ENCODE measurements at regions not wholly inside any gene's neighbourhood (a gene's known extent, or its start where the extent isn't known, plus 50 kb on each side); places are given as distances from the start of the nearest gene placed in this dataset.
"Not testable (repeated sequence)": the region's sequence is repeated elsewhere in the genome, so short reads cannot be mapped to it uniquely, and the experiment has no call there.

GRCh38 chrX:155819966-155820491 is 61.1 kb upstream of the VAMP7 start:
- Histone ChIP-seq H3K27me3 (ENCODE audit: control insufficient read depth in 1 of 2, insufficient read depth in 2 of 2, low read length in 2 of 2) (no peaks in the 10 kb centered on the region), H3K4me1 (ENCODE audit: insufficient read depth, low read length) (no peaks in the 10 kb centered on the region), H3K9ac (ENCODE audit: low read length) (no peak overlapping the region), H3K27ac (ENCODE audit: low read depth, low read length) (no peak overlapping the region), H3K36me3 (ENCODE audit: insufficient read depth, low read length) (no peaks in the 10 kb centered on the region), H3K4me3 (ENCODE audit: low read depth in 1 of 2, low read length in 2 of 2) (no peak overlapping the region), H3K9me3 (ENCODE audit: low read length) (no peaks in the 10 kb centered on the region)

- Histone ChIP-seq H3K36me3 (ENCODE audit: insufficient read depth, low read length) (no peaks in the 10 kb centered on the region), H3K9me3 (ENCODE audit: low read length) (no peaks in the 10 kb centered on the region), H3K9ac (ENCODE audit: low read length) (no peak overlapping the region), H3K27ac (ENCODE audit: low read depth, low read length) (no peak overlapping the region), H3K27me3 (ENCODE audit: control insufficient read depth in 1 of 2, insufficient read depth in 2 of 2, low read length in 2 of 2) (no peaks in the 10 kb centered on the region), H3K4me3 (ENCODE audit: low read depth in 1 of 2, low read length in 2 of 2) (no peak overlapping the region), H3K4me1 (ENCODE audit: insufficient read depth, low read length) (no peaks in the 10 kb centered on the region)
These were observed 61.6 kb upstream of the VAMP7 start for GRCh38 chrX:155819525-155819924.

- not testable (repeated sequence) for H3K4me1 ChIP-seq (ENCODE audit: insufficient read depth, low read length); H3K9me3 ChIP-seq (ENCODE audit: low read length)
These were observed 66.8 kb upstream of the VAMP7 start for GRCh38 chrX:155814391-155814790.

GRCh38 chrX:155779831-155780230 is 101.3 kb upstream of the VAMP7 start:
- no peak overlapping the region for H3K9ac ChIP-seq (ENCODE audit: low read length)
- no peaks in the 10 kb centered on the region for H3K27me3 ChIP-seq (ENCODE audit: control insufficient read depth in 1 of 2, insufficient read depth in 2 of 2, low read length in 2 of 2)
- H3K27ac ChIP-seq (ENCODE audit: low read depth, low read length): no peak overlapping the region
- H3K4me1 ChIP-seq (ENCODE audit: insufficient read depth, low read length): no peaks in the 10 kb centered on the region
- H3K4me3 ChIP-seq (ENCODE audit: low read depth in 1 of 2, low read length in 2 of 2): no peak overlapping the region
- H3K36me3 ChIP-seq (ENCODE audit: insufficient read depth, low read length): no peaks in the 10 kb centered on the region
- no peaks in the 10 kb centered on the region for H3K9me3 ChIP-seq (ENCODE audit: low read length)

More at GRCh38 chrX:155814391-155814790, 66.8 kb upstream of the VAMP7 start:
- not testable (repeated sequence) for H3K9ac ChIP-seq (ENCODE audit: low read length); H3K27ac ChIP-seq (ENCODE audit: low read depth, low read length); H3K4me3 ChIP-seq (ENCODE audit: low read depth in 1 of 2, low read length in 2 of 2); H3K27me3 ChIP-seq (ENCODE audit: control insufficient read depth in 1 of 2, insufficient read depth in 2 of 2, low read length in 2 of 2); H3K36me3 ChIP-seq (ENCODE audit: insufficient read depth, low read length)

GRCh38 chrX:155778844-155779553 is 102.1 kb upstream of the VAMP7 start:
- H3K27ac ChIP-seq (ENCODE audit: low read depth, low read length): no peak overlapping the region

GRCh38 chrX:155774387-155774786 is 106.8 kb upstream of the VAMP7 start:
- Histone ChIP-seq H3K4me1 (ENCODE audit: insufficient read depth, low read length) (no peaks in the 10 kb centered on the region), H3K4me3 (ENCODE audit: low read depth in 1 of 2, low read length in 2 of 2) (no peak overlapping the region), H3K36me3 (ENCODE audit: insufficient read depth, low read length) (no peaks in the 10 kb centered on the region), H3K27me3 (ENCODE audit: control insufficient read depth in 1 of 2, insufficient read depth in 2 of 2, low read length in 2 of 2) (no peaks in the 10 kb centered on the region), H3K9ac (ENCODE audit: low read length) (no peak overlapping the region), H3K9me3 (ENCODE audit: low read length) (no peaks in the 10 kb centered on the region), H3K27ac (ENCODE audit: low read depth, low read length) (no peak overlapping the region)

More at GRCh38 chrX:155778844-155779553, 102.1 kb upstream of the VAMP7 start:
- Histone ChIP-seq H3K4me3 (ENCODE audit: low read depth in 1 of 2, low read length in 2 of 2) (no peak overlapping the region), H3K27me3 (ENCODE audit: control insufficient read depth in 1 of 2, insufficient read depth in 2 of 2, low read length in 2 of 2) (no peaks in the 10 kb centered on the region), H3K36me3 (ENCODE audit: insufficient read depth, low read length) (no peaks in the 10 kb centered on the region), H3K4me1 (ENCODE audit: insufficient read depth, low read length) (no peaks in the 10 kb centered on the region), H3K9ac (ENCODE audit: low read length) (no peak overlapping the region), H3K9me3 (ENCODE audit: low read length) (no peaks in the 10 kb centered on the region)

GRCh38 chrX:155767876-155768769 is 113.0 kb upstream of the VAMP7 start:
- no peak overlapping the region for H3K27ac ChIP-seq (ENCODE audit: low read depth, low read length)
- peak overlapping the region in 1 of 2 donors; percentile 47 for H3K4me3 ChIP-seq (ENCODE audit: low read depth in 1 of 2, low read length in 2 of 2)
- no peak overlapping the region for H3K9ac ChIP-seq (ENCODE audit: low read length)
- H3K4me1 ChIP-seq (ENCODE audit: insufficient read depth, low read length): no peaks in the 10 kb centered on the region
- H3K27me3 ChIP-seq (ENCODE audit: control insufficient read depth in 1 of 2, insufficient read depth in 2 of 2, low read length in 2 of 2): no peaks in the 10 kb centered on the region
- no peaks in the 10 kb centered on the region for H3K36me3 ChIP-seq (ENCODE audit: insufficient read depth, low read length)
- no peaks in the 10 kb centered on the region for H3K9me3 ChIP-seq (ENCODE audit: low read length)

GRCh38 chrX:155767051-155767875 is 113.9 kb upstream of the VAMP7 start:
- Histone ChIP-seq H3K36me3 (ENCODE audit: insufficient read depth, low read length) (no peaks in the 10 kb centered on the region), H3K9me3 (ENCODE audit: low read length) (no peaks in the 10 kb centered on the region), H3K9ac (ENCODE audit: low read length) (no peak overlapping the region), H3K4me1 (ENCODE audit: insufficient read depth, low read length) (no peaks in the 10 kb centered on the region), H3K4me3 (ENCODE audit: low read depth in 1 of 2, low read length in 2 of 2) (peak overlapping the region; percentile 21 to 47), H3K27ac (ENCODE audit: low read depth, low read length) (peak overlapping the region; percentile 36), H3K27me3 (ENCODE audit: control insufficient read depth in 1 of 2, insufficient read depth in 2 of 2, low read length in 2 of 2) (no peaks in the 10 kb centered on the region)

GRCh38 chrX:155766321-155766720 is 114.8 kb upstream of the VAMP7 start:
- Histone ChIP-seq H3K4me1 (ENCODE audit: insufficient read depth, low read length) (no peaks in the 10 kb centered on the region), H3K9me3 (ENCODE audit: low read length) (no peaks in the 10 kb centered on the region), H3K27ac (ENCODE audit: low read depth, low read length) (no peak overlapping the region), H3K9ac (ENCODE audit: low read length) (no peak overlapping the region), H3K36me3 (ENCODE audit: insufficient read depth, low read length) (no peaks in the 10 kb centered on the region), H3K4me3 (ENCODE audit: low read depth in 1 of 2, low read length in 2 of 2) (peak overlapping the region in 1 of 2 donors; percentile 46), H3K27me3 (ENCODE audit: control insufficient read depth in 1 of 2, insufficient read depth in 2 of 2, low read length in 2 of 2) (no peaks in the 10 kb centered on the region)

- H3K27ac ChIP-seq (ENCODE audit: low read depth, low read length): no peak overlapping the region
- no peaks in the 10 kb centered on the region for H3K36me3 ChIP-seq (ENCODE audit: insufficient read depth, low read length)
- H3K9ac ChIP-seq (ENCODE audit: low read length): no peak overlapping the region
- no peaks in the 10 kb centered on the region for H3K4me1 ChIP-seq (ENCODE audit: insufficient read depth, low read length)
- H3K4me3 ChIP-seq (ENCODE audit: low read depth in 1 of 2, low read length in 2 of 2): no peak overlapping the region
- no peaks in the 10 kb centered on the region for H3K9me3 ChIP-seq (ENCODE audit: low read length)
- no peaks in the 10 kb centered on the region for H3K27me3 ChIP-seq (ENCODE audit: control insufficient read depth in 1 of 2, insufficient read depth in 2 of 2, low read length in 2 of 2)
These were observed 120.0 kb upstream of the VAMP7 start for GRCh38 chrX:155761185-155761584.
